HG03095 (cell line): ENCODE measurements at regions not wholly inside any gene's neighbourhood (a gene's known extent, or its start where the extent isn't known, plus 50 kb on each side); places are given as distances from the start of the nearest gene placed in this dataset.
"Not testable (repeated sequence)": the region's sequence is repeated elsewhere in the genome, so short reads cannot be mapped to it uniquely, and the experiment has no call there.

ENCODE experiments used
- ATAC-seq: cut with Tn5 transposase; IDR thresholded peaks from one replicate; pipeline ENCODE4 v1.9.1; 2021; ENCODE audit warnings: moderate library complexity; ENCODE audit not compliant: unreplicated experiment

- ATAC-seq: no peak
These were observed 179.2 kb upstream of the PROK2 start for GRCh38 chr3:71964170-71964569.

GRCh38 chr3:71962561-71963240 lies 177.8 kb upstream of the PROK2 start:
- no peak for ATAC-seq

GRCh38 chr3:71961891-71962290 lies 176.9 kb upstream of the PROK2 start:
- ATAC-seq: no peak

- ATAC-seq: no peak
These were observed 176.4 kb upstream of the PROK2 start for GRCh38 chr3:71961378-71961777.

GRCh38 chr3:71958533-71958932 lies 173.6 kb upstream of the PROK2 start:
- no peak for ATAC-seq

- ATAC-seq: no peak
These were observed 171.8 kb upstream of the PROK2 start for GRCh38 chr3:71956716-71957115.

- ATAC-seq: no peak
These were observed 171.1 kb upstream of the PROK2 start for GRCh38 chr3:71956069-71956340.

GRCh38 chr3:71955240-71956068 lies 170.5 kb upstream of the PROK2 start:
- ATAC-seq: no peak

- no peak for ATAC-seq
These were observed 166.9 kb upstream of the PROK2 start for GRCh38 chr3:71951842-71952241.

- no peak for ATAC-seq
These were observed 166.4 kb upstream of the PROK2 start for GRCh38 chr3:71951361-71951760.

GRCh38 chr3:71949442-71949841 lies 164.5 kb upstream of the PROK2 start:
- ATAC-seq: no peak

- no peak for ATAC-seq
These were observed 159.6 kb upstream of the PROK2 start for GRCh38 chr3:71944482-71945065.

GRCh38 chr3:71942432-71943187 lies 157.7 kb upstream of the PROK2 start:
- no peak for ATAC-seq

GRCh38 chr3:71940486-71940885 lies 155.5 kb upstream of the PROK2 start:
- no peak for ATAC-seq

GRCh38 chr3:71938081-71938480 lies 153.1 kb upstream of the PROK2 start:
- not testable (repeated sequence) for ATAC-seq

- ATAC-seq: no peak
These were observed 151.7 kb upstream of the PROK2 start for GRCh38 chr3:71936681-71937080.

GRCh38 chr3:71934520-71935270 lies 149.7 kb upstream of the PROK2 start:
- no peak for ATAC-seq

GRCh38 chr3:71931922-71932321 lies 147.0 kb upstream of the PROK2 start:
- no peak for ATAC-seq

GRCh38 chr3:71930056-71930991 lies 145.4 kb upstream of the PROK2 start:
- ATAC-seq: no peak

- no peak for ATAC-seq
These were observed 143.3 kb upstream of the PROK2 start for GRCh38 chr3:71928212-71928611.
